ENCODE measurements at regions not wholly inside any gene's neighbourhood (a gene's known extent, or its start where the extent isn't known, plus 50 kb on each side); places are given as distances from the start of the nearest gene placed in this dataset.

GRCh38 chr4:62263454-62263853 lies 1063.3 kb downstream of the ADGRL3 start:
- TF ChIP-seq CTCF (IDR thresholded peaks at IDR 0.05) (no peak), POLR2AphosphoS5 (IDR thresholded peaks at IDR 0.05) (no peak)

All from prostate gland (tissue), 2 donors.